NCI-H1930 (cell line): ENCODE measurements at regions not wholly inside any gene's neighbourhood (a gene's known extent, or its start where the extent isn't known, plus 50 kb on each side); places are given as distances from the start of the nearest gene placed in this dataset.

Experiments
- DNase-seq, 2 experiments: peaks; one replicate each; lab custom pipeline; 2025; lab: John Stamatoyannopoulos, UW

DNA sequence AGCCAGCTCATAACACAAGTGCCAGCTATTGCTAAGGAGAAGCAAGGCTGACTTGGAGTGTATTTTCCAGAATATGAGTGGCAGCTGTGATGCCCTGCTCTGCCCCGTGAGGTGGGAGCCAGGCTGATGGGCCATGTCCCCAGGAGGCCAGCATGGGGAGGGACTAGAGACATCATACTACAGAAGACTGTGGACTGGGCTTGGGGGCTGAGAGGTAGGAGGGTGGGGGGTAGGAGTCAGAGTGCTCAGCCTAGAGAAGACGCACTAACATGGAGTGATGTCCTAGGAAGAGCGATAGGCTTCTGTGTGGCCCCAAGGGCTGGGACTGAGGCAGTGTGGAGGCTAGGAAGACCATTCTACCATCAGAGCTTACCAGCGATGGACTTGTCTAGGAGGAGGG is 143.7 kb downstream of the WSCD1 start:
- no peak for DNase-seq

GRCh38 chr17:6212766-6213165 is 142.6 kb downstream of the WSCD1 start:
- no peak for DNase-seq

- no peak for DNase-seq
Measured at GRCh38 chr17:6209829-6210228, 139.7 kb downstream of the WSCD1 start.

GRCh38 chr17:6208608-6209180 is 138.5 kb downstream of the WSCD1 start:
- no peak for DNase-seq

GRCh38 chr17:6205525-6205924 is 135.3 kb downstream of the WSCD1 start:
- no peak for DNase-seq

DNA sequence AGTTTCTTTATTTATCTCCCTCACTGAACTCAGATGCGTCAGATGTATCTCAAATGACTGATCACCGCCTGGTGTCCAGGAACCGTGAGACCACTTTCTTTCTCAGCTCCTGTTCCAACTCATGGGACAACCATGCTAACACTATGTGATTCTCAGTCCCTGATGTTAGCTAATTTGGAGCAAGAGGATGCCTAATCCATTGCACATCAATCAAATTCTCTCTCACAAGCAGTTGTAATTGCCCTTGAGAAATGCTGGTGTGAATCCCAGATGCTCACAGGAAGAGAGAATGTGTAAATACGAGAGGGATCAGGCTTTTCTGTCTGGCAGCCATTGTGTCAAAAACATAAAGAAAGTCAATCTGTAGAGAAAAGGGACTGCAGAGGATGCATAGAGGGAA is 134.9 kb downstream of the WSCD1 start:
- DNase-seq, result no peak

DNA sequence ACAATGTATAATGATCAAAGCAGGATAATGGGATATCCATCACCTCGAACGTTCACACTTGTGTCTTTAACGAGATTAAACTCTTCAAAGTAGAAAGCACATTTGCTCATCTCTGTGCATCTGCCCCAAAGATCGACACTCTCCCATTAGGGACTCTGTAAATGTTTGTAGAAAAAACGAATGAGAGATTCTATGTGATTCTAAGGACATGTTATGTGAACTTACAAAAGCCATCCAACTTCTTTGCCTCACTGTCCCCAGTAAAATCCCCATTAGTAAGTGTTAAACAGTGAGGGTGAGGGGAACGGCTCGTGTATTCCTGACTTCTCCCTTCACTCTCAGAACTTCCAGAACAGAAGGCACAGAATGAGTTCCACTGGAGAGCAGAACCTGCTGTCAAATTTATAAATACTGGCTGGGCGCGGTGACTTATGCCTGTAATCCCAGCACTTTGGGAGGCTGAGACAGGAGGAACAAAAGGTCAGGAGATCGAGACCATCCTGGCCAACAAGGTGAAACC is 134.1 kb downstream of the WSCD1 start:
- no peak for DNase-seq

DNA sequence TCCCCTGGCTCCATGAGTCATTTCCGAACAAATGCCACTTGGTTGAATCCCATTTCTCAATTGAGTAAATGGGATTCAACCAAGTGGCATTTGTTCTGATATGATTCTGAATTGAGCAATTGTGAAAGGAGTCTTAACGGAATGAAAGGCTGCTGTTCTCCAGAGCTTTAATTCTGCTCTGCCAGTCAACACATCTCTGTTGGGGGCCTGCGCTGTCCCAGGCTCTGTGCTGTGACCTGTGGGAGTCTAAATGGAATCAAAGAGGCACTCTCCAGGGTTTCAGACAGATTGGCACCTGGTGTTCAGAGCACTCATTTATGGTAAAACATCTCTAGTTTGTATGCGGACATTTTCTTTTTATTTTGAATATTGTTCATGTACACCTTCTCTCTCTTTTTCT is 126.2 kb downstream of the WSCD1 start:
- peak; percentile 17 to 55 for DNase-seq

DNA sequence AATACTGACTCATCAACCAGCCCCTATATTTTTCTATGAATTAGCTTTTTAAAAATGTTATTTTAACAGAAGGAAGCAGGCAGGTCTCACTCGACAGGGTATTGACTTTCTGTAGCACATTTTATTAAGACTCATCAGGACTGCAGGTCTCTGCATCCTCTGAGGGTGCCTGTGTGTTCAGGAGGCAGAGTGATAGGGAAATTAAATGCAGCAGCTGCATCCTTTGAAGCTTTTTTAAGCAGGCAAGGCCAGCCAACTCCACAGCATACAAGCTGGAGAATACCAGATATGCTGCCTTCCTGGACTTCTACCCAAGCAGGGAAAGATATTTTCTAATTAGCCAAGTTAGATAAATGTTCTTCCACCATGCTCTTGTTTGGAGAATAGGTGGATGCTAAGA is 124.9 kb downstream of the WSCD1 start:
- no peak for DNase-seq

- DNase-seq, result no peak
Measured at GRCh38 chr17:6191405-6192324, 121.5 kb downstream of the WSCD1 start.

DNA sequence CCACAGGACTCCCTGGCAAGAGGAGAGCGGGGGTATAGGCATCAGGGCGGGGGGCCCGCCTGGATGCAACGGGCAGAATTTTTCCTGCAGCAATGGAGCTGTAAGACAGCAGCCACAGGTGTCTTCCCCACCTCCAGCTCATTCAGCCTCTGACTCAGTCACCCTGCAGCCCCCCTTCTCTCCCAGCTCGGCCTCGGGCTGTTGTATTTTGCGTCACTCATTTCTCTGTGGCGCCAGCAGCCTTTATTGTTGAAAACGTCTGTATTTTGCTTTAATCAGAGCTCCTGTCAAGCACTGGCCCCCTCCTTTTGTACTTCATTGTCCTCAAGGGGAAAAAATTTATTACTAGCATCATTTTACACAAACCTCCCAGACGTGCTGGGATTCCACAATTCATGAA is 117.7 kb downstream of the WSCD1 start:
- peak in 1 of 2 experiments; percentile 6 for DNase-seq

GRCh38 chr17:6186998-6187397 is 116.8 kb downstream of the WSCD1 start:
- DNase-seq, result no peak

DNA sequence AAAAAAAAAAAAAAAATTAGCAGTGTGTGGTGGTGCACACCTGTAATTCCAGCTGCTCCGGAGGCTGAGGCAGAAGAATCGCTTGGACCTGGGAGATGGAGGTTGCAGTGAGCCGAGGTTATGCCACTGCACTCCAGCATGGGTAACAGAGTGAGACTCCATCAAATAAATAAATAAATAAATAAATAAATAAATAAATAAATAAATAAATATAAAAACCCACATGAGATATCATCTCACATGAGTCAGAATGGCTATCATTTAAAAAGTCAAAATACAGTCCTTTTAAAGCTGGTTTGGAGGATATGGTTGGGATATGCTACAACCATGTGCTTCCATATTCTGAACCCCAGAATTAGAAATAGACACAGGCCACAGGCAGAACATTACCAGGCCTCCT is 114.3 kb downstream of the WSCD1 start:
- DNase-seq, result no peak

- no peak for DNase-seq
Measured at GRCh38 chr17:6179017-6179416, 108.8 kb downstream of the WSCD1 start.

- DNase-seq, result no peak
Measured at GRCh38 chr17:6177941-6178694, 107.9 kb downstream of the WSCD1 start.
